ENCODE measurements at regions not wholly inside any gene's neighbourhood (a gene's known extent, or its start where the extent isn't known, plus 50 kb on each side); places are given as distances from the start of the nearest gene placed in this dataset.
"Not testable (repeated sequence)": the region's sequence is repeated elsewhere in the genome, so short reads cannot be mapped to it uniquely, and the experiment has no call there.

DNA sequence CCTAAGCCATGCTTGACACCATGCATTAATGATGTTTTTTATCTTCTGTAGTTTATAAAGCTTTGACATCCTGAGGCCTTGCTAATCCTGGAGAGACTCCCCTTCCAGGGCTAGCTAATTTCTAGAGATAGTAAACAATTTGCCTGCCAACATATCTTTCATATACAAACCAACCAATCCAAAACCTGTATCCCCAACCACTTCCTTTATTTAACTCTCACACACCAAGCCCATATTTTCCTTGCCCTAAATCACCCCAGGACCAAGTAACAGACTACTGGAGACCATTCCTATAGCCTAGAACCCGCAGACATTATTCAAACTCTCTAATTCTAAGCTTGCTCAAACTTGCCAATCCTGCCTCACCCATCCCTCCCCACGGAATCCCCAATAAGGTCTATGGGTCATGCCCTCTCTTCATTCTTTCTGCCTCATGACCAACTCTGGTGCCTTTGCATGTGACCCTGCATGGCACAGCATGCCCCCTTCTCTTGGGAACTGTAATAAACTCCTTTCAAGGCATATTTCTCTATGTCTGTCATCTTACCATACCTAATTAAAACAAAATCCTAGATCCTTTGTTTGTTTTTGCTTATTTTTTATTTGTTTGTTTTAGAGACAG lies 116.6 kb upstream of the CACUL1 start:
- DNase-seq (ENCODE audit: low spot score) = no peak

DNA sequence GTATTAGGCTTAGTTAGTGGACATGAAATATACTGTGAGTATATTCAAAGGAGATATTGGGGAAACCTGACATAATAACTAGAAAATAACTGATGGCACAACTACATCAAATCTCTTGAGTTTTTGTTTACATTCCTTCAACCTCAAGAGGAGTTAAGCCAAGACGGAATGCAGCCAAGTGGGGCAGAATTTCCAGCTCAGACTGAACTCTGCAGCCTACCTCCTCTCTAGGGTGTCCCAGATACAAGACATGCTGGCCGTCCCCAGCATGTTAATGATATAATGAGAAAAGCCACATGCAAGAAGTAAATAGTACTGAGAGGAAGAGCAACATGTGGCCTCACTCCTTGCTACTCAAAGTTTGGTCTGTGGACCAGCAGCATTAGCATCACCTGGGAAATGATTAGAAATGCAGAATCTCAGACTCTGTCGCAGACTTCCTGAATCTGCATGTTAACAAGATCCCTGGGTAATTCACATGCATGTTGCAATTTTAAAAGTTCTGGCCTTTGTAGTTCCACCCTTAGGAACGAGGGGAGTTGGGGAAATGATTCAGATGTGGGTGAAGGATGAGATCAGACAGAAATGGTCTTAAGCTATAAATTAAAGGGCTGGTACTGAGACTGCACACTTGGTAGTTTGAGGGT lies 118.4 kb upstream of the CACUL1 start:
- DNase-seq (ENCODE audit: low spot score) = no peak

GRCh38 chr10:118873738-118874105 lies 119.0 kb upstream of the CACUL1 start:
- no peak for DNase-seq (ENCODE audit: low spot score)

GRCh38 chr10:118874171-118874570 lies 119.4 kb upstream of the CACUL1 start:
- DNase-seq (ENCODE audit: low spot score) = no peak

DNA sequence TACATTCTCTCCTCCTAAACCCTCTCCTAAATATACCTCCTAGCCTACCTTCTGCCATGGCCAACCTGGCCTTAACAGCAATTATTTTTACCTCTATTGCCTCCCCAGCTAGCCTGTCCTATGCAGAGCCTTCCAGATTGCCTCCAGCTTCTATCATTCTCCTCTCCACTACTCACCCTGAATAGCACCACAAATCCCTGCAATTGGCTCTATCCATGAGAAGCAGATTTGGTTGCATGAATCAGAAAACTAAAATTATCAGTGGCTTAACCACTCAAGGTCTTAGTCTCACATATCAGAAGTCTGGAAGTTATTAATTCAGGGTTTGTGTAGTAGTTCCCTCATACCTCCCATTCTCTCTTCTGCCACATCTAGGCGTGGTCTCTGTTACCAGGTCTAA lies 120.3 kb upstream of the CACUL1 start:
- no peak for DNase-seq (ENCODE audit: low spot score)

DNA sequence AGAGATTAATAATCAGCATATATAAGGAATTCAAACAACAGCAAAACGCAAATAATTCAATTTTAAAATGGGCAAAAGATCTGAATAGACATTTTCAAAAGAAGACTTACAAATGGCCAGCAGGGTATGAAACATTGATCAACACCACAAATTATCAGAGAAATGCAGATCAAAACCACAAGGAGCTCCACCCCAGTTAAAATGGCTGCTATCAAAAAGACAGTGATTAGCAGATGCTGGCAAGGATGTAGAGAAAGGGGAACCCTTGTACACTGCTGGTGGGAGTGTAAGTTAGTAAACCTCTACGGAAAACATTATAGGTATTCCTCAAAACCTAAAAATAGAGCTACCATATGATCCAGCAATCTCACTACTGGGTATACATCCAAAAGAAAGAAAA lies 128.0 kb upstream of the CACUL1 start:
- DNase-seq (ENCODE audit: low spot score) = no peak

DNA sequence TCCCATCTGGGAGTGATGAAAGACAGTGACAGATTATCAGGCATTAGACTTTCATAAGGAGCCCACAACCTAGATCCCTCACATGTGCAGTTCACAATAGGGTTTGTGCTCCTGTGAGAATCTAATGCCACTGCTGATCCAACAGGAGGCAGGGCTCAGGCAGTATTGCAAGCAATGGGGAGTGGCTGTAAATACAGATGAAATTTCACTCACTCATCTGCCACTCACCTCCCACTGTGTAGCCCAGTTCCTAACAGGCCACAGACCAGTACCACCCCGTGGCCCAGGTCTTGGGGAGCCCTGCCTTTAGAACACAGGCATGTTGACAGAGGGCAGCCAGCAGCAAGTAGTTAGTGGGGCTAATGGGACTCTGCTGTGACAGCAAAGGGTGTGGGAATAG lies 137.3 kb upstream of the NANOS1 start:
- peak; percentile 4 for DNase-seq (ENCODE audit: low spot score)

- not testable (repeated sequence) for DNase-seq (ENCODE audit: low spot score)
Observed at GRCh38 chr10:118894891-118895290, 134.6 kb upstream of the NANOS1 start.

GRCh38 chr10:118900617-118901016 lies 128.9 kb upstream of the NANOS1 start:
- peak; percentile 5 for DNase-seq (ENCODE audit: low spot score)

GRCh38 chr10:118901380-118901779 lies 128.1 kb upstream of the NANOS1 start:
- DNase-seq (ENCODE audit: low spot score) = no peak

DNA sequence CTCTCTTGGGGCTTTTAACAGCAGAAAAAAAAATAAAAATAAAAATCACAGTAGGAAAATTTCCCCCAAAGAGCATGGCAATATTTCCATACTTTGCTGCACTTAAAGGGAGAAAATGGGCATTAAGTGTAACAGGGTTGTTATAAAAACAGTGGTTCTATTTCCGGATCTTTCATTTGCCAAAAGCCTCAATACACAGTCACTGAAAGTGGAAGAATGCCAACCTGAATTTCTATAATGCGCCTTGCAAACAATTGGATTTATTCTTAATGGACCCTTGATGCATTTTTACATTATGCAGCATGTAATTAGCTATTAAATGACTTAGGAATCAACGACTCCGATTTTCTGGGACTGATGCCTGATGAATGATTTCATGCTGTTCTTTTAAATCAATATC lies 127.6 kb upstream of the NANOS1 start:
- no peak for DNase-seq (ENCODE audit: low spot score)

DNA sequence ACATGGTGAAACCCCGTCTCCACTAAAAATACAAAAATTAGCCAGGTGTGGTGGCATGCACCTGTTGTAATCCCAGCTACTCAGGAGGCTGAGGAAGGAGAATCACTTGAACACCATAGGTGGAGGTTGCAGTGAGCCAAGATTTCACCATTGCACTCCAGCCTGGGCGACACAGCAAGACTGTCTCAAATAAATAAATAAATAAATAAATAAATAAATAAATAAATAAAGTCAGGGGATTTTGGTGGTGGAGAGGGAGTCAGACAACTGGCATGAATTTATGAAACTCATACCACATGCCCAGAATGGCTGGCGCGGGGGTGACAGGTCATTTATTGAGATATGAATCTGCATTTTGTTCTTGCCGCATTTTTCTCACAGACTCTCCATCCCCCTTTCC lies 126.9 kb upstream of the NANOS1 start:
- DNase-seq (ENCODE audit: low spot score) = peak; percentile 4

DNA sequence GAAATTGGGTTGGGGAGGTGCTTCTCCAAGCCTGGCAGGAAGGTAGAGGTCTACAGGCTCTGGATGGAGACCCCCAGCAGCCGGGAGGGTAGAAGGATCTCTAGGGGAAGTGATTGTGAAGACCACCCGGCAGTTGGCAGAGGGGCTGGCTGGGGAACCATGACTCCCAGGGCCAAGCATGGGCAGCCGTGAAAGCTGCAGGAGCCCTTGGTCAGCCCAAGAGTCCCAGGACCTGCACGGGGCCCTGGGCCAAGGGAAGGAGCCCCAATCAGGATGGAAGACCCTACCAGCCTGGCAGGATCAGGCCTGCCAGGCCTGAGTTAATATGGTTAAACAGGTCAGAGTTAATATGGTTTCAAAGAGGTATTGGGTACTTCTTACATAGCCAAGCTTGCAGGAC lies 126.3 kb upstream of the NANOS1 start:
- peak; percentile 3 for DNase-seq (ENCODE audit: low spot score)

GRCh38 chr10:118903691-118904090 lies 125.8 kb upstream of the NANOS1 start:
- no peak for DNase-seq (ENCODE audit: low spot score)

- no peak for DNase-seq (ENCODE audit: low spot score)
Observed at GRCh38 chr10:118904286-118904685, 125.2 kb upstream of the NANOS1 start.

DNA sequence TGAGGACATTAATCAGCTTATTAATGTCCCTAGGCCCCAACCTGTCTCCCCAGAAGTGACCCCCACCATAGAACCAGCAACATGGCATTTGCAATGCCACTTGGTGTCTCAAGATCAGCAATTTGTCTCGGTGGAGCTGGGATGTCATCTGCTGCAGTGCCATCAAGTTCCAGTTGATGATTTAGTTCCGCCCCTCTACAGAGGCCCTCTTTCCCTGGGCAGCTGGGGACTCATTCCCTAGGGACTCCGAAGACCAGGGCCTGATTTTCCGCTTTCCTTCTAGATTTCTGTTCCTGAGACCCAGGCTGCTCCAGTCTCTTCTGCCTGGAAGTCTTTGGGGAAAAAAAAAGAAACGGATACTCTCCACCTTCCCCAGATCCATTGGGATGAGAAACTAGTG lies 122.5 kb upstream of the NANOS1 start:
- no peak for DNase-seq (ENCODE audit: low spot score)

GRCh38 chr10:118908557-118909256 lies 120.8 kb upstream of the NANOS1 start:
- peak; percentile 40 for DNase-seq (ENCODE audit: low spot score)

- no peak for DNase-seq (ENCODE audit: low spot score)
Observed at GRCh38 chr10:118910702-118911101, 118.8 kb upstream of the NANOS1 start.

- peak; percentile 50 for DNase-seq (ENCODE audit: low spot score)
Observed at GRCh38 chr10:118911363-118911762, 118.2 kb upstream of the NANOS1 start.

- DNase-seq (ENCODE audit: low spot score) = no peak
Observed at GRCh38 chr10:118912961-118913600, 116.4 kb upstream of the NANOS1 start.

DNA sequence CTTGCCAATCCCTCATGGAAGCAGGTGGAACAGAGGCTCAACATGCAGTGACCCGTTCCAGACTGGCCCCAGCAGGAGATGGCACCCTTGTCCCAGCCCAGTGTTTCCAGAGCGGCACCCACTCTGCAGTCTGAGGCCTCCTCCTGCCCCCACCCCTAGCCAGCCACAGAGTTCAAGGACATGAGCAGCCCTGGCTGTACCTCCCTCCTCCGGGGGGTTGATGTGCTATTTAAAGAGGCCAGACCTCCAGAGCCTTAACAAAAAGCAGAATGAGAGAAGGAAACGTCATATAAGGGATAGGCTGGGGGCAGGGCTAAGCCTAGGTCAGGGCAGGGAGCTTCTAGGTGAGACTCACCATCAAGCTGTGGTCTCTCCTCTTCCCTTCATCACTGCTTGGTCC lies 115.7 kb upstream of the NANOS1 start:
- no peak for DNase-seq (ENCODE audit: low spot score)

DNA sequence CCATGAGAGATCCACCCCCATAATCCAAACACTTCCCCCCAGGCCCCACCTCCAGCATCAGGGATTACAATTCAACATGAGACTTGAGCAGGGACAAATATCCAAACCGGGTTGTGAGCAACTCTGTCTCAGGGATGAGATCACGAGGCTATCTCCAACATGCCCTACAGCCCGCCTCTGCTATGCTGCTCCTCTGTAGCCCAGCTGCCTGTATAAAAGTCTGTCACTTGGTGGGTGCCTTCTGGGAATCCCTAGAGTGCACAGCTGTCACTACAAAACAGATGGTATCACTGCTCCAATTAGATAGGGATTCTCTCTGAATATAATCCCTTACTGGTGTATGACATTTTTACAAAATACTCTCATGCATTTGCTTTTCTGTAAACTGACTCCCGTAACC lies 114.9 kb upstream of the NANOS1 start:
- no peak for DNase-seq (ENCODE audit: low spot score)

GRCh38 chr10:118915161-118915560 lies 114.4 kb upstream of the NANOS1 start:
- no peak for DNase-seq (ENCODE audit: low spot score)

Data from AG20443 (cell line).